Prostate gland (tissue), 2 donors: ENCODE measurements at regions not wholly inside any gene's neighbourhood (a gene's known extent, or its start where the extent isn't known, plus 50 kb on each side); places are given as distances from the start of the nearest gene placed in this dataset.
"Not testable (repeated sequence)": the region's sequence is repeated elsewhere in the genome, so short reads cannot be mapped to it uniquely, and the experiment has no call there.

Experiments
- CTCF ChIP-seq, 4 experiments: fragments of 200-600 bp in 2 of 4; fragments of 450-650 bp in 2 of 4; sonication (generic) in 2 of 4; IDR thresholded peaks; 1 replicate in 3 of 4; 2 replicates in 1 of 4; pipeline ENCODE4 v1.5.1; 2016 to 2019; ENCODE audit warnings: antibody characterized with exemption in 4 of 4, mild to moderate bottlenecking in 2 of 4, moderate library complexity in 2 of 4
- POLR2AphosphoS5 ChIP-seq: sonication (generic); formaldehyde crosslinking; IDR thresholded peaks from one replicate; pipeline ENCODE4 v1.6.1; 2017; ENCODE audit warnings: antibody characterized with exemption

- not testable (repeated sequence) for TF ChIP-seq POLR2AphosphoS5; CTCF (IDR thresholded peaks at IDR 0.05)
Observed at GRCh38 chr12:9425429-9425828, 182.3 kb downstream of the KLRB1 start.
